ENCODE measurements at regions not wholly inside any gene's neighbourhood (a gene's known extent, or its start where the extent isn't known, plus 50 kb on each side); places are given as distances from the start of the nearest gene placed in this dataset.

DNA sequence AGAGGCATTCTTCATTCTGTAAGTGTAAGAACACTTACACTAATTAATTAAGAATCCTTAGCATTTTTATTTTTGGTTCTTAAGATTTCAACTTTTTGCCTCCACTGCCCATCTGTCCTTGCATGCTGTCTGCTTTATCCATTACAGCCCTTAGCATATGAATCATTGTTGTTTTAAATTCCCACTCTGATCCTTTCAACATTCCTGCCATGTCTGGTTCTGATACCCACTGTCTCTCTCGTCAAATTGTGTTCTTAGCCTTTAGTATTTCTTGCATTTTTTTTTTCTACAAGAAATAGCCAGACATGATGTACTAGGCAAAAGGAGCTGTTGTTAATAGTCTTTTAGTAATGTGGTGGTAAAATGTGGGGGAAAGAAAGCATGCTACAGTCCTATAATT, 1360.0 kb downstream of the TECRL start:
- TF ChIP-seq, protein P1, sequence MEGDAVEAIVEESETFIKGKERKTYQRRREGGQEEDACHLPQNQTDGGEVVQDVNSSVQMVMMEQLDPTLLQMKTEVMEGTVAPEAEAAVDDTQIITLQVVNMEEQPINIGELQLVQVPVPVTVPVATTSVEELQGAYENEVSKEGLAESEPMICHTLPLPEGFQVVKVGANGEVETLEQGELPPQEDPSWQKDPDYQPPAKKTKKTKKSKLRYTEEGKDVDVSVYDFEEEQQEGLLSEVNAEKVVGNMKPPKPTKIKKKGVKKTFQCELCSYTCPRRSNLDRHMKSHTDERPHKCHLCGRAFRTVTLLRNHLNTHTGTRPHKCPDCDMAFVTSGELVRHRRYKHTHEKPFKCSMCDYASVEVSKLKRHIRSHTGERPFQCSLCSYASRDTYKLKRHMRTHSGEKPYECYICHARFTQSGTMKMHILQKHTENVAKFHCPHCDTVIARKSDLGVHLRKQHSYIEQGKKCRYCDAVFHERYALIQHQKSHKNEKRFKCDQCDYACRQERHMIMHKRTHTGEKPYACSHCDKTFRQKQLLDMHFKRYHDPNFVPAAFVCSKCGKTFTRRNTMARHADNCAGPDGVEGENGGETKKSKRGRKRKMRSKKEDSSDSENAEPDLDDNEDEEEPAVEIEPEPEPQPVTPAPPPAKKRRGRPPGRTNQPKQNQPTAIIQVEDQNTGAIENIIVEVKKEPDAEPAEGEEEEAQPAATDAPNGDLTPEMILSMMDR (IDR thresholded peaks at IDR 0.05; ENCODE audit: low read depth, low read length, poor library complexity, severe bottlenecking), result no peak
- no peak for TF ChIP-seq EZH2phosphoT487 (IDR thresholded peaks at IDR 0.05; ENCODE audit: borderline replicate concordance, low read length)

Data from DOHH2 (cell line).